GM21515 (cell line): ENCODE measurements at regions not wholly inside any gene's neighbourhood (a gene's known extent, or its start where the extent isn't known, plus 50 kb on each side); places are given as distances from the start of the nearest gene placed in this dataset.
"Not testable (repeated sequence)": the region's sequence is repeated elsewhere in the genome, so short reads cannot be mapped to it uniquely, and the experiment has no call there.

Experiments
- ATAC-seq: cut with Tn5 transposase; IDR thresholded peaks from one replicate; pipeline ENCODE4 v1.9.1; 2021; ENCODE audit not compliant: unreplicated experiment

GRCh38 chr2:111282162-111282561 lies 161.4 kb downstream of the BCL2L11 start:
- ATAC-seq = not testable (repeated sequence)

- ATAC-seq = not testable (repeated sequence)
Observed at GRCh38 chr2:111287646-111288568, 167.2 kb downstream of the BCL2L11 start.

- not testable (repeated sequence) for ATAC-seq
Observed at GRCh38 chr2:111290370-111290769, 169.7 kb downstream of the BCL2L11 start.

- not testable (repeated sequence) for ATAC-seq
Observed at GRCh38 chr2:111291566-111291965, 170.9 kb downstream of the BCL2L11 start.

GRCh38 chr2:111292232-111292968 lies 171.7 kb downstream of the BCL2L11 start:
- ATAC-seq = not testable (repeated sequence)

GRCh38 chr2:111294699-111295098 lies 174.0 kb downstream of the BCL2L11 start:
- not testable (repeated sequence) for ATAC-seq

GRCh38 chr2:111296122-111296804 lies 175.5 kb downstream of the BCL2L11 start:
- not testable (repeated sequence) for ATAC-seq

GRCh38 chr2:111297128-111297527 lies 176.4 kb downstream of the BCL2L11 start:
- not testable (repeated sequence) for ATAC-seq

- ATAC-seq = not testable (repeated sequence)
Observed at GRCh38 chr2:111298927-111299326, 178.2 kb downstream of the BCL2L11 start.

GRCh38 chr2:111299635-111300034 lies 178.9 kb downstream of the BCL2L11 start:
- ATAC-seq = not testable (repeated sequence)

- ATAC-seq = not testable (repeated sequence)
Observed at GRCh38 chr2:111301677-111302076, 181.0 kb downstream of the BCL2L11 start.

GRCh38 chr2:111302397-111303218 lies 181.9 kb downstream of the BCL2L11 start:
- not testable (repeated sequence) for ATAC-seq

- not testable (repeated sequence) for ATAC-seq
Observed at GRCh38 chr2:111307302-111307701, 186.6 kb downstream of the BCL2L11 start.

- ATAC-seq = not testable (repeated sequence)
Observed at GRCh38 chr2:111309231-111310075, 188.7 kb downstream of the BCL2L11 start.

GRCh38 chr2:111310395-111310794 lies 189.7 kb downstream of the BCL2L11 start:
- not testable (repeated sequence) for ATAC-seq

GRCh38 chr2:111311568-111311967 lies 190.9 kb downstream of the BCL2L11 start:
- ATAC-seq = not testable (repeated sequence)

- ATAC-seq = not testable (repeated sequence)
Observed at GRCh38 chr2:111312897-111313607, 192.3 kb downstream of the BCL2L11 start.

GRCh38 chr2:111313711-111314110 lies 193.0 kb downstream of the BCL2L11 start:
- not testable (repeated sequence) for ATAC-seq
